Gastroesophageal sphincter (tissue), 4 donors: ENCODE measurements at regions not wholly inside any gene's neighbourhood (a gene's known extent, or its start where the extent isn't known, plus 50 kb on each side); places are given as distances from the start of the nearest gene placed in this dataset.

Experiments used
- ATAC-seq: fragments of 150-250 bp; one replicate; pipeline ENCODE4 v1.9.1; 2016; ENCODE audit warnings: mild to moderate bottlenecking, moderate library complexity
- H3K27ac ChIP-seq, 4 donors: fragments of 200-600 bp; sonication (generic) in 3 of 4; 1 replicate in 3 of 4; 2 replicates in 1 of 4; pipeline ENCODE4 v1.5.1; 2016 to 2019
- H3K27me3 ChIP-seq: fragments of 200-600 bp; sonication (generic); one replicate; pipeline ENCODE4 v1.5.1; 2019
- H3K36me3 ChIP-seq, 2 donors: fragments of 200-600 bp; sonication (generic); one replicate each; pipeline ENCODE4 v1.5.1; 2019; ENCODE audit warnings: control low read depth in 1 of 2
- H3K4me1 ChIP-seq, 3 donors: fragments of 200-600 bp; sonication (generic); 1 replicate in 2 of 3; 2 replicates in 1 of 3; pipeline ENCODE4 v1.5.1; 2016 to 2019; ENCODE audit warnings: control low read depth in 2 of 3
- H3K4me3 ChIP-seq, 2 donors: fragments of 200-600 bp; sonication (generic); one replicate each; pipeline ENCODE4 v1.5.1; 2019; ENCODE audit warnings: mild to moderate bottlenecking in 1 of 2, moderate library complexity in 1 of 2
- H3K9me3 ChIP-seq, 3 donors: fragments of 200-600 bp; sonication (generic); one replicate each; pipeline ENCODE4 v1.5.1; 2017 to 2019; ENCODE audit warnings: control low read depth in 2 of 3
- EP300 ChIP-seq: sonication (generic); formaldehyde crosslinking; IDR thresholded peaks from one replicate; pipeline ENCODE4 v1.6.1; 2017; ENCODE audit warnings: antibody characterized with exemption, mild to moderate bottlenecking
- POLR2A ChIP-seq, 2 donors: fragments of 450-650 bp; IDR thresholded peaks; one replicate each; pipeline ENCODE4 v1.6.1; 2017; ENCODE audit warnings: antibody characterized with exemption in 2 of 2, mild to moderate bottlenecking in 2 of 2, moderate library complexity in 1 of 2
- POLR2AphosphoS5 ChIP-seq: sonication (generic); formaldehyde crosslinking; IDR thresholded peaks from one replicate; pipeline ENCODE4 v1.6.1; 2017; ENCODE audit warnings: antibody characterized with exemption
- WGBS, 2 donors: methylation state at CpG; one replicate each; pipeline ENCODE4 v1.1.5; 2018; ENCODE audit warnings: low coverage in 1 of 2; 5-methylcytosine and 5-hydroxymethylcytosine counted together
- TF ChIP-seq, protein P1 (sequence below), 4 experiments: fragments of 200-600 bp in 2 of 4; fragments of 450-650 bp in 2 of 4; sonication (generic) in 1 of 4; IDR thresholded peaks; one replicate each; pipeline ENCODE4 v1.5.1; 2017 to 2019; ENCODE audit warnings: antibody characterized with exemption in 4 of 4, mild to moderate bottlenecking in 2 of 4, moderate library complexity in 2 of 4

DNA sequence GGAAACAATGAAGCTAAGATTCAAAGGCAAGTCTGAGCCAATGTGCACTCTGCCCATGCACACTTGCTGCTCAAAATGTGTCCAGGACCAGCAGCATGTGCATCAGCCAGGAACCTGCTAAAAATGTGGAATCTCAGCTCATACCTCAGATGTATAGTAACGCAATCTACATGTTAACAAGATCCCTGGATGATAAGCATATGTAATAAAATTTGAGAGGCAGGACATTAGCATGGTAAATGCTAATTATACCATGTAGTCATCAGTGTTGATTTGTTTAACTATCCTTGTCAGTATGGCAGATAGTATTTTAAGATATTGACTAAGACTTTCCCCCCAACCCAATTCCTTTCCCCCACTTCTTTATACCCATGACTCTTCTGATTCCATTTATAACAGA, 379.6 kb downstream of the TOX3 start:
- Histone ChIP-seq H3K36me3 (no peaks in the 10 kb centered on the region), H3K9me3 (no peaks in the 10 kb centered on the region), H3K27ac (no peak overlapping the region), H3K27me3 (no peaks in the 10 kb centered on the region), H3K4me1 (no peaks in the 10 kb centered on the region), H3K4me3 (no peak overlapping the region)
- ATAC-seq, result no peak
- WGBS, 2 donors, result 36 to 67% methylated on average over 1 of the region's 1 CpG
- TF ChIP-seq POLR2A (IDR thresholded peaks at IDR 0.05), result no peak
- no peak for TF ChIP-seq EP300
- no peak for TF ChIP-seq POLR2AphosphoS5
- TF ChIP-seq, protein P1, sequence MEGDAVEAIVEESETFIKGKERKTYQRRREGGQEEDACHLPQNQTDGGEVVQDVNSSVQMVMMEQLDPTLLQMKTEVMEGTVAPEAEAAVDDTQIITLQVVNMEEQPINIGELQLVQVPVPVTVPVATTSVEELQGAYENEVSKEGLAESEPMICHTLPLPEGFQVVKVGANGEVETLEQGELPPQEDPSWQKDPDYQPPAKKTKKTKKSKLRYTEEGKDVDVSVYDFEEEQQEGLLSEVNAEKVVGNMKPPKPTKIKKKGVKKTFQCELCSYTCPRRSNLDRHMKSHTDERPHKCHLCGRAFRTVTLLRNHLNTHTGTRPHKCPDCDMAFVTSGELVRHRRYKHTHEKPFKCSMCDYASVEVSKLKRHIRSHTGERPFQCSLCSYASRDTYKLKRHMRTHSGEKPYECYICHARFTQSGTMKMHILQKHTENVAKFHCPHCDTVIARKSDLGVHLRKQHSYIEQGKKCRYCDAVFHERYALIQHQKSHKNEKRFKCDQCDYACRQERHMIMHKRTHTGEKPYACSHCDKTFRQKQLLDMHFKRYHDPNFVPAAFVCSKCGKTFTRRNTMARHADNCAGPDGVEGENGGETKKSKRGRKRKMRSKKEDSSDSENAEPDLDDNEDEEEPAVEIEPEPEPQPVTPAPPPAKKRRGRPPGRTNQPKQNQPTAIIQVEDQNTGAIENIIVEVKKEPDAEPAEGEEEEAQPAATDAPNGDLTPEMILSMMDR (IDR thresholded peaks at IDR 0.05), result no peak

DNA sequence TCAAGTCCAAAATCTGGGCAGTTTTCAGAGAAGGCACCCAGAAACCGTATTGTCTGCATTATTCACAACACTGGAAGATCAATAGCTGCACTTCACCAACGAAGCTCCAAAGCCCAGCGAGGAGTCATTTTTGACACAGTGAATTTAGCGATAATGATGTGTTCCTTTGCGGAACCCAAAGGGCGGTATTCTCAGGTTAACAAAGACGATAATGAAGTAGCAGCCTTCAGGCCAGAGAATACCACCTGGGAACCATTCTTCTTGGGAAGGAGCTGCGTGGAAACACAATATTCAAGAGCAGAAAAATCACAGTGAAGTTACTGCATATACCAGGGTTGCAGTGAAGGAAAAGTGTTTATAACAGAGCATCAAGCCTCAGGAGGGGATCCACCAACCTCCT, 381.0 kb downstream of the TOX3 start:
- Histone ChIP-seq H3K9me3 (peaks cover 0 to 12% (median 0%) of the 10 kb centered on the region in 3 donors), H3K27ac (no peak overlapping the region), H3K27me3 (no peaks in the 10 kb centered on the region), H3K4me1 (no peaks in the 10 kb centered on the region), H3K4me3 (no peak overlapping the region), H3K36me3 (no peaks in the 10 kb centered on the region)
- no peak for ATAC-seq
- WGBS, 2 donors, result 65 to 72% methylated on average over 8 of the region's 8 CpGs
- TF ChIP-seq EP300 (no peak), POLR2AphosphoS5 (no peak), POLR2A (IDR thresholded peaks at IDR 0.05) (no peak)
- TF ChIP-seq, protein P1 (IDR thresholded peaks at IDR 0.05), result no peak

DNA sequence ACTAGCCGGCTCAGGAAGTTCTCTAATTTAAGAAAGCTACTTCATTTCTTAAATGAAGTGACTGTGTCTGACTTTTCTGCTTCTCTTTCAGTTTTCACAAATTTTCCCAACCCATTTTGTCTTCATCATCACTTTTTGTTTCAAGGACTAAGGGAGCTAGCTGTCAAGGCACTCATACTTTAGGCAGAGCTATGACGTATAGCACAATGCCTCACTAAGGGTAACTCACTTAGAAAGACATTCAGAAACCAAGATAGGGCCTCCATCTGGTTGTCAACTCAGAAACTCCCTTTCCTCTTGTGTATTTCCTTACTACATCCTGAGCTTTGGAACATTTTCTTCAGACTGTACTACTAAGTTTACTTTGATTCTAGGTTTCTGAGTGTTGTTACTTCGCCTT, 397.9 kb downstream of the TOX3 start:
- no peaks in the 10 kb centered on the region for H3K36me3 ChIP-seq
- H3K4me3 ChIP-seq, result no peak overlapping the region
- H3K27ac ChIP-seq, result no peak overlapping the region
- WGBS, 2 donors, result 36 to 64% methylated on average over 2 to 3 of the region's 3 CpGs
- H3K4me1 ChIP-seq, result no peaks in the 10 kb centered on the region
- no peak for ATAC-seq
- no peaks in the 10 kb centered on the region for H3K27me3 ChIP-seq
- no peak for TF ChIP-seq POLR2A (IDR thresholded peaks at IDR 0.05)
- no peak for TF ChIP-seq POLR2AphosphoS5
- TF ChIP-seq EP300, result no peak
- TF ChIP-seq, protein P1 (IDR thresholded peaks at IDR 0.05), result no peak
- no peaks in the 10 kb centered on the region for H3K9me3 ChIP-seq

DNA sequence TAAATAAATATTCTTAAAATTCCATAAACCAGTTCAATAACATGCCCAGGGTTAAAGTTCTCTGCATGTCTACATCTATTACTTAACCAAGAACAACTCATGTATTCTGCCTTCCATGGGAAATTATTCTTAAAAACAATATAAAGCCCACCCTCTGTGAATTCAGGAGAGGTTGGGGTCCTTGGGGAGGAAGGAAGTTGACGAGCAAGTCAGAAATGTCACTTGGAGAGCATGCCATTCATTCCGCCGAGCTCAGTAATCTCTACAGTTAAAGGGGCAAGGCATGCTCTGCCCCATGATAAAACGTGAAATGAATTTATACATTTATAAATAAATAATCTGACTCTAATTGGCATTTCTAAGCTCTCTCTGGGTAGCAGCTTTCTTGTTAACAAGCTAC, 405.1 kb downstream of the TOX3 start:
- Histone ChIP-seq H3K9me3 (no peaks in the 10 kb centered on the region), H3K27ac (no peak overlapping the region), H3K4me3 (no peak overlapping the region), H3K4me1 (no peaks in the 10 kb centered on the region), H3K27me3 (no peaks in the 10 kb centered on the region), H3K36me3 (no peaks in the 10 kb centered on the region)
- TF ChIP-seq POLR2A (IDR thresholded peaks at IDR 0.05), result no peak
- TF ChIP-seq, protein P1 (IDR thresholded peaks at IDR 0.05), result no peak
- TF ChIP-seq EP300, result no peak
- no peak for TF ChIP-seq POLR2AphosphoS5
- ATAC-seq, result no peak
- 36 to 47% methylated on average over 4 of the region's 4 CpGs for WGBS, 2 donors

DNA sequence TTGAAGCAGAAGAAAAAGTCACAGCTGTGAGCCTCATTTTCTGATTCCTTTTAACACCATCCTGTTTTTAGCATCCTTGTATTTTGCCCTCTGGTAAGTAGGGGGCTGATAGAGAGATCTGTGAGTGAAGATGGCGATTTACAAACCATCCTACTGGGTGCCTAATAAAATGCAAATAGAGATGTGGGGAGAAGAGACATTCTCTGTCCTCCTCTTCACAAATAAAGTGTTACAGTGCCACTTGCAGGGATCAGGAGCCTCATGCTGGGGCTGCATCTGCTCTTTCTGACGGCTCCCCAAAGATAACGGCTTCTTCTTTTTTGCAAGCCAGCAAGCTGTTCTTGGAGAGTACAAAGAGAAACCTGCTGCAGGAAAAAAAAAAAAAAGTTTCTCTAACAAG, 418.6 kb downstream of the TOX3 start:
- WGBS, 2 donors, result 8 to 19% methylated on average over 3 of the region's 3 CpGs

More for the DNA sequence above, 418.6 kb downstream of the TOX3 start:
- Histone ChIP-seq H3K27me3 (no peaks in the 10 kb centered on the region), H3K36me3 (no peaks in the 10 kb centered on the region), H3K27ac (no peak overlapping the region), H3K4me3 (no peak overlapping the region), H3K9me3 (no peaks in the 10 kb centered on the region), H3K4me1 (no peaks in the 10 kb centered on the region)
- no peak for ATAC-seq
- TF ChIP-seq POLR2A (IDR thresholded peaks at IDR 0.05) (no peak), EP300 (no peak), POLR2AphosphoS5 (no peak)
- TF ChIP-seq, protein P1 (IDR thresholded peaks at IDR 0.05), result no peak
